HG03025 (cell line): ENCODE measurements at regions not wholly inside any gene's neighbourhood (a gene's known extent, or its start where the extent isn't known, plus 50 kb on each side); places are given as distances from the start of the nearest gene placed in this dataset.

ENCODE experiments used
- ATAC-seq: cut with Tn5 transposase; IDR thresholded peaks from one replicate; pipeline ENCODE4 v1.9.1; 2021; ENCODE audit warnings: mild to moderate bottlenecking, moderate library complexity; ENCODE audit not compliant: unreplicated experiment, low FRiP score

- ATAC-seq: no peak
Measured at GRCh38 chr11:128234143-128234542, 353.2 kb downstream of the ETS1 start.

GRCh38 chr11:128232588-128232987 is 354.8 kb downstream of the ETS1 start:
- ATAC-seq: no peak

DNA sequence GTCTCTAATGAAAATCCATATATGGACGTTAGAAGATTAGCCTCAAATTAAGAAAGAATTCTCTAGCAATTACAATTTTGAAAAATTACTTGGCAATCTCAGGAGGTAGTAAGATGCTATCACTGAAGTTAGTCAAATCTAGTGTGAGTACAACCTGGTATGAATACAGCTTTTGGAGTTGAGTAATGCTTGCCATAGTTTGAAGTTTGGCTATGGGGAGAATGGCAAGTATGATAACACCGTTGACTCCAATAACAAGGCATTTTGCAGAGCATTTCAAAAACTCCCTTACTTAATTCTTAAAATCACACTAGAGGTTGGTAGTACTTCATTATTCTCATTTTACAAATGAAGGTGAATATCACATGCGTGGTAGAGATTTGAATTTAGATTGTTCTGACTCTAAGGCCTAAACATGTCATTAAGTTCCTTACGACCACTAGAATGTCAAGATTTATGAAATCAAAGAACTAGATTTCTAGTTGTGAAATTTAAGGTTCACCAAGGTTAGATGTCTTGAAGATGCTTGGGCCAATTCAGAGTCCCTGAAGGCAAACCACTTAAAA is 355.4 kb downstream of the ETS1 start:
- no peak for ATAC-seq

DNA sequence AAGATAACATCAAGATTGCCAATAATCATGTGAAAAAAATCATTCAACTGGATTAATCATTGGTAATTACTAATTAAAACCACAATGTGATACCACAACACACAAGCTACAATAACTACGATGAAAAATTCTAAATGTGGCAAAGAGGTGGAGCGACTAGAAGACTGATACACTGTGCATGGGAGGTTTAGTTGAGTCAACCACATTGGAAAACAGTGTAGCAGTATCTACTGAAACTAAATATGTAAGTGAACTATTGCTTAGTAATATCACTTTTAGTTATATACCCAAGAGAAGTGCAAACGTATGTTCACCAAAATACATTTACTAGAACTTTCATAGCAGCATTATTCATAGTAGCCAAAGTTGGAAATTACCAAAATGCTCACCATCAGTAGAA is 359.9 kb downstream of the ETS1 start:
- no peak for ATAC-seq

GRCh38 chr11:128226106-128226716 is 361.1 kb downstream of the ETS1 start:
- no peak for ATAC-seq

DNA sequence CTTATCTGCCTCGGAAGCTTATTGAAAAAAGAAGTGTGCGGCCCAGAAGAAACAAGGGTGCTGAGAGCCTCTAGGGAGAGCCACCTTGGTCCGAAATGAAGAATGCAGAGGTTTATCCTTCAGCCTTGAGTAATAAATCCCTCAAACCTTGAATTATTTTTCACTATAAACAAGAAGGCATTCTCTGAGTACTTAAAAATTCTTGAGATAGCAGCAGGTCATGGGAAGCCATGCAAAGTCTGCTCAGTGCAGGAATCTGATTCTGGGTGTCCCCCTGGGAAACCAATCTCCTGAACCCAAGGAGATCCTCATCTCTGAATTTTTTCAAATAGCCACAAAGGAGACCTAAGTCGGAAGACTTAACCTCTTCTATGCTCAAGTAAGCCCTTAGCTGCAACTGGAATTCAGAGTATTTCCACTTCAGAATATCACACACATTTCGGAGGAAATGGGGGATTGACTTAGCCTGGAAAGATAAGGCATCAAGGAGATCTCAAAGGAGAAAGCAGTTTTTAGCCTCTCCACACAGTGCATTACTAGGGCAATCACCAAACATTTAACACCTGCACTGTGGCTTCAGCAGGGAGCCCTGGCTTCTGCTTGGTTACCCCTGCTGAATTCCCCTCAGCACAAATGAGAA is 365.0 kb downstream of the ETS1 start:
- no peak for ATAC-seq

- ATAC-seq: no peak
Measured at GRCh38 chr11:128219731-128220120, 367.6 kb downstream of the ETS1 start.

- ATAC-seq: no peak
Measured at GRCh38 chr11:128216198-128216597, 371.2 kb downstream of the ETS1 start.

GRCh38 chr11:128215238-128215882 is 372.0 kb downstream of the ETS1 start:
- no peak for ATAC-seq

- no peak for ATAC-seq
Measured at GRCh38 chr11:128214263-128214662, 373.1 kb downstream of the ETS1 start.

DNA sequence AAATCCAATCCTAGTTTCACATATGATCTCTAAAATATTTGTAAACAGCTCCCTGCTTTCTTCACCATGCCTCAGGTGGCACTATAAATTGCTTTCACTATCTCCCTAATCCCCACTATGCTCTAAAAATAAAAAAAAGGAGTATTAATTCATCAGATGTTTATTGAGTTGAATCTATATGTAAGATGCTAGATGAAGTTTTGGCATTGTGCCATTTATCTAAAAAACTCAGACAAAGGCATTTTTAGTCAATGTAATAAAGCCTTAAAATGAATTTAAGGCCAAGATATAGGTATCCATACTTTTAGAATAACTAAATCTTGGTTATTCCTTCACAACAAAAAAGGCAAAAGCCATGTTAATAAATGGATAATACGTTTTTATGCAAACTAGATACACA is 373.9 kb downstream of the ETS1 start:
- no peak for ATAC-seq

- ATAC-seq: no peak
Measured at GRCh38 chr11:128212324-128212723, 375.0 kb downstream of the ETS1 start.

GRCh38 chr11:128210148-128210940 is 377.0 kb downstream of the ETS1 start:
- no peak for ATAC-seq

DNA sequence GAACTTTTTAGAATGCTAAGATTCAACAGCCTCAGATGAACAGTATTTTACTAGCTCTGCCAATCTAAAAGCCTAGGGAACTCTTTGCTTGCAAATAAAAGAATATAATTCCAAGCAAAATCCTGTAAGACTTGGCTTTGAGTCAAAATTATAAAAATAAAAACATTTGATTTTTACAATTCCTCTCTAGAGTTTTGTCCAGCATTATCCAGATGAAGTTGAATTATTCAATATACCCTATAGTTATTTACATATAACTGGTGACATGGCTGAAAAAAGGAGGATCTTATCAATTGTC is 378.3 kb downstream of the ETS1 start:
- ATAC-seq: no peak

- ATAC-seq: no peak
Measured at GRCh38 chr11:128208329-128209137, 378.8 kb downstream of the ETS1 start.

GRCh38 chr11:128207861-128208321 is 379.5 kb downstream of the ETS1 start:
- no peak for ATAC-seq

DNA sequence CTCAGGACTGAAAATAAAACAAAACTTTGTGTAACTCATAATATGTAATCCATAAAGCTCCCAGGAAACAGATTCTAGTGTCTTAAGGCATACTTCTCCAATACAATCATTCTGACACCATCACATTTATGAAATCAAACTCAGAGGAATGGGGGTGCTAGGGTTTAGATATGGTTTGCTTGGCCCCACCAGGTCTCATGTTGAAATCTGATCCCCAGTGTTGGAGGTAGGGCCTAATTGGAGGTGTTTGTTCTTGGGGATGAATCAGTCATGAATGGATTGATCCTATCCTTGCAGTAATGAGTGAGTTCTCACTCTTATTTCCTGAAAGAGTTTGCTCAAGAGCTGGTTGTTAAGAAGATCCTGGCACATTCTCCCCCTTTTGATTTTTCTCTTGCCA is 380.9 kb downstream of the ETS1 start:
- ATAC-seq: no peak

DNA sequence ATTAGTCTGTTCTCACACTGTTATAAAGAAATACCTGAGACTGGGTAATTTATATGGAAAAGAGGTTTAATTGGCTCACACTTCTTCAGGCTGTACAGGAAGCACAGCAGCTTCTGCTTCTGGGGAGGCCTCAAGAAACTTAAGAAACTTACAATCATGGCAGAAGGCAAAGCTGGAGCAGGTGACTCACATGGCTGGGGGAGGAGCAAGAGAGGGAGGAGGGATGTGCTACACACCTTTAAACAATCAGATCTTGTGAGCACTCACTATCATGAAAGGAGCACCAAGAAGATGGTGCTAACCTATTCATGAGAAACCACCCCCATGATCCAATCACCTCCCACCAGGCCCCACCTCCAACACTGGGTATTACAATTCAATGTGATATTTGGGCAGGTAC is 381.6 kb downstream of the ETS1 start:
- no peak for ATAC-seq

- no peak for ATAC-seq
Measured at GRCh38 chr11:128204898-128205297, 382.5 kb downstream of the ETS1 start.

DNA sequence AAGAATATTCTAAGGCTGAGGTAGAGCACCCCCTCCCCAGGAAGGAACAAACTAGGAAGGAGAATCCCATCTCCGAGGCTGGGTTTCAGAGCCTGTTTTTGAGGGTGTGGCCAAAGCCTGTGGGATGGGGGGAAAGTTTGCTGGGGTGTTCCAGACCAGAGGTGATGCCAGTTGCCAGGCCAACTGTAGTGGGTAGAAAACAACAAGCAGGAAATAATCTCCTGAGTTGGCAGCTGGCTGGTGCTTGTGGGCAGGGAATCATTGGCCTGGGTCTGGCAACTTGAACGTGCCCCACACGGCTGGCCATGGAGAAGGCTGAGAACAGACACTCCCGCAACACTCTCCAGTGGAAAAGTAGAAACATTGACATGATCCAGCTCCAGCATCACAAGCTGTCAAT is 385.6 kb downstream of the ETS1 start:
- no peak for ATAC-seq
